Body of pancreas (tissue), 4 donors: ENCODE measurements at regions not wholly inside any gene's neighbourhood (a gene's known extent, or its start where the extent isn't known, plus 50 kb on each side); places are given as distances from the start of the nearest gene placed in this dataset.

Source experiments
- POLR2A ChIP-seq, 3 donors: fragments of 450-650 bp; IDR thresholded peaks; one replicate each; pipeline ENCODE4 v1.6.1; 2016; ENCODE audit warnings: antibody characterized with exemption in 3 of 3, mild to moderate bottlenecking in 2 of 3
- TF ChIP-seq, protein P1 (sequence below), 7 experiments: fragments of 450-650 bp in 4 of 7; fragments of 200-600 bp in 3 of 7; sonication (generic) in 3 of 7; IDR thresholded peaks; one replicate each; pipeline ENCODE4 v1.5.1; 2016 to 2019; ENCODE audit warnings: antibody characterized with exemption in 7 of 7

DNA sequence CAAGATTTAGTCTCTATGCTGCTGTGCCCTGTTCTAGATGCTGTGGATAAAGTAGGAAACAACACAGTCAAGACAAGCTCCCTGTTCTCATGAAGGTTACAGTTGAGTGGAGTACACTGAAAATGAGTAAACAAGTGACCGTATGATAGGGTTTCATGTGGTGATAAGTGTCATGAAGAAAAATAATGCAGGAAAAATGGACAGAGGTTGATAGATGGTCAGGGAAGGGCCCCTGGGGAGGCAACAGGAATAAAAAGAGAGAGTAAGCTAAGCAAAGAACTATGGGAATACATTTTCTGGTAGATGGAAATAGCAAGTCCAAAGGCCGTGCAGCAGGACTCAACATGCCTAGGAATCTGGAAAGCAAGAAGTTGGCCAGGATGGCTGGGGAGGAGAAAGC is 394.0 kb downstream of the DTHD1 start:
- TF ChIP-seq, protein P1, sequence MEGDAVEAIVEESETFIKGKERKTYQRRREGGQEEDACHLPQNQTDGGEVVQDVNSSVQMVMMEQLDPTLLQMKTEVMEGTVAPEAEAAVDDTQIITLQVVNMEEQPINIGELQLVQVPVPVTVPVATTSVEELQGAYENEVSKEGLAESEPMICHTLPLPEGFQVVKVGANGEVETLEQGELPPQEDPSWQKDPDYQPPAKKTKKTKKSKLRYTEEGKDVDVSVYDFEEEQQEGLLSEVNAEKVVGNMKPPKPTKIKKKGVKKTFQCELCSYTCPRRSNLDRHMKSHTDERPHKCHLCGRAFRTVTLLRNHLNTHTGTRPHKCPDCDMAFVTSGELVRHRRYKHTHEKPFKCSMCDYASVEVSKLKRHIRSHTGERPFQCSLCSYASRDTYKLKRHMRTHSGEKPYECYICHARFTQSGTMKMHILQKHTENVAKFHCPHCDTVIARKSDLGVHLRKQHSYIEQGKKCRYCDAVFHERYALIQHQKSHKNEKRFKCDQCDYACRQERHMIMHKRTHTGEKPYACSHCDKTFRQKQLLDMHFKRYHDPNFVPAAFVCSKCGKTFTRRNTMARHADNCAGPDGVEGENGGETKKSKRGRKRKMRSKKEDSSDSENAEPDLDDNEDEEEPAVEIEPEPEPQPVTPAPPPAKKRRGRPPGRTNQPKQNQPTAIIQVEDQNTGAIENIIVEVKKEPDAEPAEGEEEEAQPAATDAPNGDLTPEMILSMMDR (IDR thresholded peaks at IDR 0.05), result no peak
- no peak for TF ChIP-seq POLR2A (IDR thresholded peaks at IDR 0.05)
